NCI-H748 (cell line): ENCODE measurements at regions not wholly inside any gene's neighbourhood (a gene's known extent, or its start where the extent isn't known, plus 50 kb on each side); places are given as distances from the start of the nearest gene placed in this dataset.
"Not testable (repeated sequence)": the region's sequence is repeated elsewhere in the genome, so short reads cannot be mapped to it uniquely, and the experiment has no call there.

ENCODE experiments used
- DNase-seq: peaks from one replicate; lab custom pipeline; 2025; ENCODE audit not compliant: unreplicated experiment; lab: John Stamatoyannopoulos, UW

DNA sequence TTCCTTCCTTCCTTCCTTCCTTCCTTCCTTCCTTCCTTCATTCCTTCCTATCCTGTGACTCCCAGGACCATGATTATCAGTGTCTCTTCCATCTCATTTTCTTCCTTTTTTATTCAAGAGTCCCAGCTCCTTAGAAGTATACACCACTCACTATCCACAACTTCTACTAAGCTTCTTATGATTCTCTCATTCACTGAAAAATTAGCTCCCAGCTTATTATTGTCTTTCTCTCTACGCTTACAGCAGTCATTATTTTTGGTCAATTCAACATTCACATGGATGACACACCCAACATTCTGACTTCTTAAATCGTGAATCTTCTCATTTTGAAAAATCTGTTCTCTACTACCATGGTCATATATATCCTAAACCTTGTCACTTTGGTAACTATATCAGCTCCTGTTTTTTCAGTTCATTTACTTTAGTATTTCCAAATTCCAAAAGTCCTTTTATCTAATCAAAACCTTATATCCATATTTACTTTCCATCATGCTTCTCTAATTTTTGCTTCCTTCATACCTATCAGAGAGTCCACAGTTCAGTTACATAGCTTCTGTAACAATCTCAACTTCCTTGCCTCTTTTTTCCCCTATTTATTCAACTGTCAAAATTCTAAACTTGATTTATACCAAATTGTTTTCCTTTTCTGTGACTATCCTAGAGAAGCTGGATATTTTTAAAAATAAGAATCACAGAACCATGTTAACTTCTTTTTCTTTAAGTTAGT, 677.5 kb downstream of the RAPGEF2 start:
- DNase-seq, result no peak

GRCh38 chr4:159787901-159788300, 685.0 kb downstream of the RAPGEF2 start:
- DNase-seq, result no peak

- no peak for DNase-seq
Observed at GRCh38 chr4:159791334-159791733, 688.5 kb downstream of the RAPGEF2 start.

- DNase-seq, result not testable (repeated sequence)
Observed at GRCh38 chr4:159804592-159804991, 701.7 kb downstream of the RAPGEF2 start.

DNA sequence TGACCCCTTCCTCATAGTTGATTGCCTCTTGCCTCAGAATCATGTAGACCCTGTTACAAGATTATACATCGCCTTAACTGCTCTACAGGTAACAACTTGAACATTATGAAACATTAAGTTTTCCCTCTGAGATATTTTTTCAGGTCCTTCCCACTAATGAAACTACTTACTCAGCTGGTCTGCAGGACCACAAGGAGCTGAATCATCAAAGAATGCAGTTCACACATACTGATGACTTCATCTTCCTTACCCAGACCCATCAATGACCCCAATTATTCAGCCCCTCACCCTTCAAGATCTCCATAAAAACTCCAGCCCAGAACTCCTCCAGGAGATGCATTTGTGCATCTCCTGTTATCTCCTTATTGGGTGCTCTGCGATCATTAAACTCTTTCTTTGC, 720.9 kb downstream of the RAPGEF2 start:
- DNase-seq, result no peak

DNA sequence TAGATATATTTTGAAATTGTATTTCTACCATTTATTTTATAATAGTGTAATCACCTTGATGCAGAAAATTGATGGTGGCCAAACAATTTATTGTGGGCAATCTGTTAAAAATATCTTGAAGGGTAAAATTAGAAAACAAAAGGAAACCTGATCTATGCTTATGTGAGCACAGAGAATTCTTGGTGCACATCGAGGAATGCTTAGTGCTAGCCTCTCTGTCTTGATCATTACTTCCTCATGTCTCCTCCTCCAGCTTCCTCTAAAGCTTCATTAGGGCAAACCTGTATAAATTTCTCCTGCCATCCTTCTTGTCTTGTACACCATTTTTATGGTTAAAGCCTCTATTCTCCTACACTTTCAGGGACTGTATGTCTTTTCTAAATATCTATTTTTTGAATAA, 725.8 kb downstream of the RAPGEF2 start:
- no peak for DNase-seq

DNA sequence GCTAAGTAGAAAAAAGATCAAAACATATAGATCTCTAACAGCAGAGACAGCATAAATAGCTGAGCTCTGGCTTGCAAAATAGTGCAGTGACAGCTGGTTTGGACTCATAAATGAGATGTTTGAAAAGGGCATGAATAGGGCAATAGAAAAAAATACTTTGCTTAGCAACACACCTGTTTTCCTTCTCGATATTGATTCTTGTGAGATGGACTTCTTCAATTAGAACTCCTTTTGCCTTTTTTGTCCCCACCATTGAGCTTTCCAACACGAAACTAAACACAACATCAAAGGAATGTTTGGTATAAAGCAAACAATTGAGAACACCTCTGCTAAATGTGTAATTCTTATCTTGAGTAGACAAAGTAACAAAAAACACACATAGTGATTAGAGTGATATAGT, 726.3 kb downstream of the RAPGEF2 start:
- DNase-seq, result no peak

GRCh38 chr4:159837071-159837470, 734.2 kb downstream of the RAPGEF2 start:
- no peak for DNase-seq

- no peak for DNase-seq
Observed at GRCh38 chr4:159855731-159856130, 752.9 kb downstream of the RAPGEF2 start.

- DNase-seq, result no peak
Observed at GRCh38 chr4:159856451-159856850, 753.6 kb downstream of the RAPGEF2 start.

GRCh38 chr4:159859656-159860148, 756.8 kb downstream of the RAPGEF2 start:
- DNase-seq, result no peak

DNA sequence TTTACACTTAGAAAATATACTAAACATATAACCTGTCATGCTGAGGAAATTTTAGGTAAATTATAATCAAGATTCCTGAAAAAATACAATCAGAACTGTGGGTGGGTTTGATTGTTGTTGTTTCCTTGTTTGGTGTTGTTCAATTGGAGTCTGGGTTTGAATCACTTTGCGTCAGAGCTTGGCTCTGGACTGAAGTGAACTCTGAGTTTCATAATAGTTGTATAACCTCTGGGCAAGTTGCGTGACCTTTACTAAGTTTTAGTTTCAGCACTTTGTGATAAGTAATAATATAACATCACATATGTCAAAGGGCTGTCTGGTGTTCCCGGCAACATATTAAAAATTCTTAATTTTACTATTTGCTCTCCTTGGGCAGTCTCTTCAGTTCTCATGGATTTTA, 758.1 kb downstream of the RAPGEF2 start:
- no peak for DNase-seq

- DNase-seq, result no peak
Observed at GRCh38 chr4:159864337-159864736, 761.5 kb downstream of the RAPGEF2 start.

GRCh38 chr4:159867673-159868072, 764.8 kb downstream of the RAPGEF2 start:
- DNase-seq, result no peak

DNA sequence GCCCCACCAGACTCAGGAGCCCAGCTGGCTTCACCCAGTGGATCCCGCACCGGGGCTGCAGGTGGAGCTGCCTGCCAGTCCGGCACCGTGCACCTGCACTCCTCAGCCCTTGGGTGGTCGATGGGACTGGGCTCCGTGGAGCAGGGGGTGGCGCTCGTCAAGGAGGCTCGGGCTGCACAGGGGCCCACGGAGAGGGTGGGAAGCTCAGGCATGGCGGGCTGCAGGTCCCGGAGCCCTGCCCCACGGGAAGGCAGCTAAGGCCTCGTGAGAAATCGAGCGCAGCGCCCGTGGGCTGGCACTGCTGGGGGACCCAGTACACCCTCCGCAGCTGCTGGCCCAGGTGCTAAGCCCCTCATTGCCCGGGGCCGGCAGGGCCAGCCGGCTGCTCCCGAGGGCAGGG, 766.1 kb downstream of the RAPGEF2 start:
- not testable (repeated sequence) for DNase-seq

GRCh38 chr4:159871141-159871540, 768.3 kb downstream of the RAPGEF2 start:
- no peak for DNase-seq

GRCh38 chr4:159881158-159881557, 778.3 kb downstream of the RAPGEF2 start:
- no peak for DNase-seq

DNA sequence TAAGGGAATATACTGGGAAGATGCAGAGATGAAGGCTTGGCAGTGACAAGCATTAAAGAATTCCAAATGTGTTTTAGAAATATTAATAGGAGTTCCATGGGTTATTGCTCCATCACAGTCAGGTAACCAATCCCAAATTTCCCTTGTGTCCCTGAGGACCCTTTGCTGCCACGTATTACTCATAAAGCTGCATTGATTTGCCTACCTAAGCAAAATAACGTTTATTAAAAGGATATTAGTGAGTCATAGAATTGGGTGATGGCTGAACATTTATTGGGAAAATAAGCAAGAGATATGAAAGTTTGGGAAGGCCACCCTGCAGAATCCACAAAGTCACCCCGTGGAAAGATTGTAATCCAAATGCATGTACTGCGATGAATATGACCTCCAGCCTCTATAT, 782.1 kb downstream of the RAPGEF2 start:
- no peak for DNase-seq

DNA sequence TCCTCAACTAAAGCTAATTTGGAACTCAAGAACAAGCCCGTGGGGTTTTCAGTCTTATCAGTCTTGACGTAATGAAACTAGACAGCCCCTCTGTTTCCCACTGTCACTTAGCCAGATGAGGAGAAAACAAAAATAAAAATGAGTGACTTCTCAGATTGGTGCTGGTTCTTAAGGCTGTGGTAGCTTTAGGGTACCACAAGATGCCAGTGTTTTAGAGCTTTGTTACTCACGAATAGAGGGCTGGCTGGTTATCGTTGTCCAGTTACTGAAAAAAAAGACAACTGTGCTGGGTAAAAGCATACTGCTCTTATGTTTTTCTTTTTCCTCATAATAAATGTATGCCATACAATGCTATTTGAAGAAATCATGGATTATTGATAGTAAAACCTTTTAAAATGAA, 796.7 kb downstream of the RAPGEF2 start:
- no peak for DNase-seq

DNA sequence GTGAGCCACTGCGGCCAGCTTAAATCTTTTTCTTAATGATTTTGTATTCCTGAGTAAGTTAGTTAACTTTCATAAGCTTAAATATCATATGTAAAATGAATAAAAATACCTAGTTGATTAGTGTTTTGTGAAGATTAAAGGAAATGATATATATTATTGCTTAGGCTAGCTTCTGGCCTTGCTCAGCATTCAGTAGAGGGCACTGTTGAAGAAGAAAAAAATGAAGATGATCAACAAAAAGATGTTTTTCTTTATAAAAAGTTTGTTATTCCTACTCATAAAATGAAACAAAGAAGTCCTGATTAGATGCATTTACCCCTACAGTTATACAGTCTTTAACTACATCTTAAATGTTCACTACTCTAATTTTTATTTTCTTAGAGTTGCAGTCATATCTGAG, 797.7 kb downstream of the RAPGEF2 start:
- no peak for DNase-seq

- no peak for DNase-seq
Observed at GRCh38 chr4:159902648-159903047, 799.8 kb downstream of the RAPGEF2 start.

- DNase-seq, result no peak
Observed at GRCh38 chr4:159904906-159905305, 802.0 kb downstream of the RAPGEF2 start.

DNA sequence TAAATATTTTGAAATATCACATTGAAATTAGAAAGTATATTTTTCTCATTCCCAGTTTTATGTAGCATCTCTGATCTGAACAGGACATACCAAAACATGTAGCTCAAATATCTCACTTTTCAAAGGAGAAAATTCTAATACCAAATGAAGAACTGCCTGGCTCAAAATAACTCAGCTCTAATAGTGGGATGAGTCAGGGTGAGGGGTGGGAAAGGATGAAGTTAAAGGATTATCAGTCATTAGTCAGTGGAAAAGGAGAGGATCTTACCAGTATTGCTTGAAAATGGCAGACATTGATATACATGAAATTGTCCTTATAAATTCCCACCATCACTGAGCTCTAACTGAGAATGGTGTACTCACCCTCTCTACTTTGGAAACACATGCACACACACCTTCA, 803.2 kb downstream of the RAPGEF2 start:
- DNase-seq, result no peak
